ENCODE measurements at regions not wholly inside any gene's neighbourhood (a gene's known extent, or its start where the extent isn't known, plus 50 kb on each side); places are given as distances from the start of the nearest gene placed in this dataset.

DNA sequence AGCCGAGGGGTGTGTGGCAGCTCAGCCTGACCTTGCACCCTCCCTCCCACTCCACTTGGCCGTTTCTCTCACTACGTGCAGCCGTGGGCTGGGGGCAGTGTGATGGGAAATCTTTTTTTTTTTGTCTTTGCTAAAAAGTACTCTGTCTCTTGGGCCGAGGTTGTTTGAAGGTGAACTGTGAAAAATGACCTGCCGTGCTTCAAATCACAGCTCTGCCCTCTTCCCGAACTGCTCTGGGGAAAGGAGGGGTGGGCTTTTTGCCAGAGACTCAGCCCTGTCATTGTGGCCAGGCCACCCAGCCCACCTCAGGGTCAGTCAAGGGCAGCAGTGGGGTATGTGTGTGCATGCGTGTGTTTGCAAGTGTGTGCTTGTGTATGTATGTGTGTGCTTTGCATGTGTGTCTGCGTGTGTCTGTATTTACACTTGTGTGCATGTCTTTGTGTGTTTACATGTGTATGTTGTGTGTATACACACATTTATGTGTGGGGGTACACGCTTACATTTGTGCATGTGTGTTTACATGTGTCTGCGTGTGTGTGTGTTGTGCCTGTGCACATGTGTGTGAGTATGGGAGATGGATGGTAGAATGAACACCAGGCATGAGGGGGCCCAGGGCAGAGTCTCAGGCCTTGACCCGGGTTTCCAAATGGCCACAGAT, 61.3 kb upstream of the HAAO start:
- DNase-seq (ENCODE audit: low read depth) = no peak

- DNase-seq (ENCODE audit: low read depth) = no peak
Measured at GRCh38 chr2:42852798-42853197, 60.4 kb upstream of the HAAO start.

GRCh38 chr2:42851740-42852250, 59.4 kb upstream of the HAAO start:
- DNase-seq (ENCODE audit: low read depth) = no peak

DNA sequence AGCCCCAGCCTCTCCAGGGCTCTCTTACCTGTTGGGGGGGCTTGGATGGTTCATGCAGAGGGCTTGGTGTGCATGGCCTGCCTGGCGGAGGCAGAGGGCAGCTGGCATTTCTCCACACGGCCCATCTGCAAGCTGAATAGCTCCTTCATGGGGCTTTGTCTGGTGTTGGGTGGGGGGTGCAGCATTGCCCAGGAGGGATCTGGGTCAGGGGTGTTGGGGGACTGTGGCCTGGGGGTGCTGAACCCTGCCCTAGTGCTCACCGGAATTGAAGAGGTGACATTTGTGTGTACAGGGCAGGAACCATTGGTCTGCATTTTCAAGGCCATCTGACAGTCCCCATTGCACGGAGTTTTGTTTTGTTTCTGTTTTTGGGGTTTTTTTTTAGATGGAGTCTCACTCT, 58.8 kb upstream of the HAAO start:
- DNase-seq (ENCODE audit: low read depth) = no peak

DNA sequence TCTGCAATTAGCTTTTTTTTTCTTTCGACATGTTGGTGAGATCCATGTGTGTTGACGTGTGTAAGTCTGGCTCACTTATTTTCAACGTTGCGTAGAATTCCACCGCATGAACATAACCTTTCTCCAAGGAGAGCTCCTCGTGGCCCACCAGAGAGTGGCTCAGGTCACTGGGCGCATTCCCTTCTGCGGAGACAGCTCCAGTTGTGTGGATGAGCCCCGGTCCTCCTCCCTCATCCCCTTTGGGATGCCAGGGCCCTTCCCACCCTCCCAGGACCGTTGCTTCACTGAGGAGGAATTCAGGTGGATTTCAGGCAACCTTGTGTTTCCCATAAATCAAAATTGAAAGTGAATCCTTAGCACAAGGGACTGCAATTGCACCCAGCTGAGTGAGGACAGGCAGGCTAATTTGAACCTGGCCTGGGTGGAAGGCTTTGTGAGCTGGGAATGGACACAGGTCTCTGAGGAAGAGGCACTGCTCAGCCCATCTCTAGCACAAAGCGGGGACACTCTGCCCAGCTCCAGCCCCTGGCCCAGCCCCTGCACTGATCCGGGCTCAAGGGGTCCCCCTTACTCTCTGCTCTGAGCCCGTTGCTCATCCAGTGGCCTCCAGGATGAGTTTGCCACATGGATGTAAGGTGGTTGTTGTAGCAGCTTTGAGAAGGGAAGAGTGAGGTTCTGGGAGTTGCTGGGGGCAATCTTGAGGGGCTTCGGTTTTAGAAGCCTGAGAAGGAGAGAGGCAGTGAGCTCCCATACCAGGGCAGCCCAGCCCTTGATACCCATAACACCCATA, 57.8 kb upstream of the HAAO start:
- no peak for DNase-seq (ENCODE audit: low read depth)

DNA sequence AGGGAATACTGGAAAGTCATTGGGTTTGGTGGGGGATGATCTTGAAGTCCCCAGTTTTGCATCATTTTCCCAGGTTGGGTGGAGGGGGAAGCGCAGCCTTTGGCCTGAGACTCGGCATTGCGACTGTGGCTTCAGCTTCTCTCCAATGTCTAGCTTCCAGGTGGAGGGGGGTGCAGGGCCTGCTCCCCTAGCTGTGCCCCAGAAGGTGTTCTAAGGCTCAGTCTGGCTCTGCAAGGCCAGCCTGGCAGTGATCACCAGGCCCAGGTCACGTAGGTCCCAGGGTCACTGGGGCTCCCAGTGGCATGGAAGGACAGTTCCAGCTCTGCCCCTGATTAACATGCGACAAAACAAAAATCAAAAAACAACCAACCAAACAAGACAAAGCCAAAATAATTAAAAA, 56.9 kb upstream of the HAAO start:
- DNase-seq (ENCODE audit: low read depth) = no peak

GRCh38 chr2:42848726-42849290, 56.4 kb upstream of the HAAO start:
- no peak for DNase-seq (ENCODE audit: low read depth)

DNA sequence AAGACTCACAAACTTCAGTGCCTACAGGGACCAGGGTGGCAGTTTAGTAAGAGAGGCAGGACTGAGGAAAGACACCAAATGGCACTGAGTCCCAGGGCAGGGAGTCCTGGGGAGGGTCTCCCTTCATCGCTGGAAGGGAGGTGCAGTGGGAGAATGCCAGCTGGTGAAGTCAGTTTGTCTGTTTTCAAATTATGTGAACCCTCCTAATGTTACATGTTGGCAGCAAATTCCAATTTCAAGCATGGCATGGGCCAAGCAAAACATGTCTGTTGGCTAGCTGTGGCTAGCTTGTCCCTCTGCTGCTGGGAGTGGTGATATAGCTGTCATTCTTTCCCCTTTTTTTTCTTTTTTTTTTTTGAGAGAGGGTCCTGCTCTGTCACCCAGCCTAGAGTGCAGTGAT, 55.9 kb upstream of the HAAO start:
- no peak for DNase-seq (ENCODE audit: low read depth)

- no peak for DNase-seq (ENCODE audit: low read depth)
Measured at GRCh38 chr2:42847596-42848151, 55.3 kb upstream of the HAAO start.

DNA sequence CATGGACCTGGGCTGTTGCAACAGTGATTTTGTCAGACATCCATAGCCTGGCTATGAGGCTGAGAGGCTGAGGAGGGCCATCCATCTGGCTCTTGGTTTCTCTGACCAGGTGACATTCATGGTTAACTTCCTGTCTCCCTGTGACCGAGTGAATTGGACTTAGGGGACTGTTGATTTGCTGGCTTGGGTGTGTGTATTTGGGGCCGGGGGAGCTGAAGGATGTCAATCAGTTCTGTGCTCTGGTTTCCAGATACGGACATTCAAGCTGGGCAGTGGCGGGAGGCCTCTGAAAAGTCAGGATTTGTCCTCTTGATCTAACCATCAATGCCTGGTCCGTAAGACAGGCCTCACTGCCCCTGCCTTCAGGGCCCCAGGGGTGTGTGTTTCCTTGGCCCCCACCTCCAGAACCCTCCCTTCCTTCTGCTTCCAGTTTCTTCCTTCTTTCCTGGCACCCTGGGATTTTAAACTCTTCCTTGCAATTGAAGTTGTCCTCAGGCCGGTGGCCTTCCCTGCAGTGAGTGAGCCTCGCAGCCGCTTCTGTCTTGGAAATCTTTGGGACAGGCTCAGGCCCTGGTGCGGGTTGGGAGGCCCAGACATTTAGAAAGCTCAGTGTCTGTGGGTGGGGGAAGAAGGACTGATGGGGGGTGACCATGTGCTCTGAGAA, 54.7 kb upstream of the HAAO start:
- no peak for DNase-seq (ENCODE audit: low read depth)

DNA sequence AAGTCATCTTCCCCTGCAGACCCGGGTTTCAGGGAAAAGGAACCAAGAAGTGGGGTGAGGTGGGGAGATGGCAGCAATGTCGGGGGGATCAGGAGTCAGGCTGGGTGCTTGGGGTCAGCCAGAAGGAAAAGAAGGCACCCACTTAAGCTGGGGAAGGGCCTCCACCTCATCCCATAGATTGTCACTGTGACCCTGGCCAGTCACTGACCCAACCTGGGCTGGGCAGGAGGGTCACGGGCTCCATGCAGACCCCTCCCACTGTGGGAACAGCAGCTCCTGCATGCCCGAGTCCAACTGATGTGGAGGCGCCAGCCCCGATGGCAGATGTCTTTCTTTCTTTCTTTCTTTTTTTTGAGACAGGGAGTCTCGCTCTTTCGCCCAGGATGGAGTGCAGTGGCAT, 53.6 kb upstream of the HAAO start:
- DNase-seq (ENCODE audit: low read depth) = no peak

GRCh38 chr2:42844901-42845821, 52.8 kb upstream of the HAAO start:
- no peak for DNase-seq (ENCODE audit: low read depth)

- DNase-seq (ENCODE audit: low read depth) = no peak
Measured at GRCh38 chr2:42844366-42844765, 52.0 kb upstream of the HAAO start.

DNA sequence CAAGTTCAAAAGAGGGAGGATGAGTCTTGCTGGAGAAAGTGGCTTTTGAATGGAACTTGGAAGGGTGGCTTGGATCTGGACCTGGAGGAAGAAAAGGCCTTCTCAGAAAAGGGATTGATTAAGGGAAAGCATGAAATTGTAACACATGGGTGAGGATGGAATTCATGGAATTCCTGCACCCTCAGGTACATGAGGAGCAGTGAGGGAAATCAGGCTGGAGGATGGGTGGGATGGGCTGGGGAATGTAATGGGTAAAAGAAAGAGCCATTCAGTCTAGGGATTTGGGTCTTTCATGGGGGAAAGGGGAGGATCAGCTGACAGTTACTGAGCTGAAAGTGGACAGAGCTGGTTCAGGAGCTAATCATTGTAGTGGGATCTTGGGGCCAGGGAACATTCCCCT, 51.2 kb upstream of the HAAO start:
- no peak for DNase-seq (ENCODE audit: low read depth)

DNA sequence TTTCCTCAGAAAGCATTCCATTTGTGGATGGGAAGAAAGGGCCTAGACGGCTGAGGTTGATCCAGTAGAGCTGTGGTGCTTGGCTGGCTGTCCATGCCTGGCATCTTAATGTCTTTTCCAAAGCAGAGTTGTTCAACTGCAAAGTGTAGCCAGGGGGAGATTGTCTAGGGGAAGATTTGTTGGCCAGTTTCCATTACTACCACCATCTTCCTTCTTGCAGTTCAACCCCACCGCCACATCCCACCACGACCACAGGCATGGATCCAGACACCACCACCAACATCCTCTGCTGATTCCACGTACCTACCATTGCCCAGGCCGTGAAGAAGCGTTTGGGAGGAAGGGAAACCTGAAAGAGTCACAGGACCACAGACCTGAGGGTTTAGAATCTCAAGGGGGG, 50.7 kb upstream of the HAAO start:
- DNase-seq (ENCODE audit: low read depth) = no peak

DNA sequence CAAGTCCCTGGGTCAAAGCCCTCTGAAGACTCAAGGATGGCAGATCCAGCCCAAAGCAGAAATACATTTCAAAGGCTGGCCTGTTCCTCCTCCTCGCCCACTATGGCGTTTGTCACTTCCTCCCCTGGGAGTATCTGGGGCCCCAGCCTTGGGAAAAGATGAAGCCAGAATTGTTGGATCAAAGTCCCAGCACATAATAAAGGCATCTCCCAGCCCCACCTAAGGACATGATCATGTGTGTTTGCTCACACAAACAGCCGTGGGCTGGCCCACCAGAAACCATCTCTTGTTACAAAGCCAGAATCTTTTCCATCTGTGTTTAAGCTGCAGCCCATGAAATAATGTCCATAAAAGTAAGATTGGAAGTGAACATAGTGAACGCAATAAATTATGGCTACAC, 50.1 kb upstream of the HAAO start:
- DNase-seq (ENCODE audit: low read depth) = no peak
